ENCODE measurements at regions not wholly inside any gene's neighbourhood (a gene's known extent, or its start where the extent isn't known, plus 50 kb on each side); places are given as distances from the start of the nearest gene placed in this dataset.

- intact Hi-C loops (cut with DNase I; ENCODE audit: low total_unique reads) = no loop called here
- Histone ChIP-seq H3K27ac (no peak overlapping the region), H3K9me3 (no peaks in the 10 kb centered on the region), H3K27me3 (no peaks in the 10 kb centered on the region), H3K4me1 (no peaks in the 10 kb centered on the region), H3K36me3 (no peaks in the 10 kb centered on the region), H3K4me3 (no peak overlapping the region)
- TF ChIP-seq EP300 (IDR thresholded peaks at IDR 0.05; ENCODE audit: low read depth) (no peak), POLR2A (IDR thresholded peaks at IDR 0.05) (no peak), POLR2AphosphoS5 (IDR thresholded peaks at IDR 0.05) (no peak), CTCF (IDR thresholded peaks at IDR 0.05) (no peak)
- in situ Hi-C loops (cut with MboI; ENCODE audit: low pct_ligation_motif_present in 1 of 4, low pct_unique_long_range_greater_than_20kb in 1 of 4, low sequenced_read_pairs in 3 of 4) = no loop called here
- WGBS, 2 donors (ENCODE audit: low coverage in 1 of 2) = 81 to 90% methylated on average over 5 to 6 of the region's 6 CpGs
- no peak for DNase-seq
These were observed 528.5 kb downstream of the ADGRL2 start for GRCh38 chr1:82329226-82329625.

DNA sequence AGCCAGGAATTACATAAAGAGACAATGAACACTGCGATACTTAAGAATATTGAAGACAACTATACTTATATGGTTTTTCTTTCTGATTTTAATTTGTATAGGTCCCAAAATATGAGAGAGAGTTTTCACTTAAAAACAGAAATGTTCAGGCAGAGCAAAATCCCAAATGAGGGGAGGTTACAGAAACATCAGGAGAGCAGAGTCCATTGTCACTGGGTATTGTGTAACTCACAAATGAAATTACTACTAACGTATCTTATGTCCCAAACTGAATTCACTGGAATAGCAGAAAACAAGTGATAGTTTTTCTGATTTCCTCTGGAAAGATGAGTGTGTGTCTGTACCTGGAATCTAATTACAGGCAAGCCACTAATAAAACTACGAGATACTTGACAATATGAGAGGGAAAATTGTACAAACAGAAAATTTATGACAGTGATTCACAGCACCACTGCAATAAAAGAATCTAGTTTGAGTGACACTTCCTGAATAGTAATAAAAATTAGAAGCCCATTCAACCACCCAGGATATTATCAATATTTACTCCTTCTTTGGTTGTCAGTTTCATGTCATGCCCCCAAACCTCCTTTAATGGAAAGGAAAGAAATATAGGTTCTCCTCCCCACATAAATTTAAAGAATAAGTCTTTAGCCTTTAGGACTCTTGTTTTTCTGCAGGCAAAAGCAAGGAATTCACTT is 522.6 kb downstream of the ADGRL2 start:
- in situ Hi-C loops (cut with MboI; ENCODE audit: low pct_ligation_motif_present in 1 of 4, low pct_unique_long_range_greater_than_20kb in 1 of 4, low sequenced_read_pairs in 3 of 4) = no loop called here
- H3K4me1 ChIP-seq = no peaks in the 10 kb centered on the region
- TF ChIP-seq EP300 (IDR thresholded peaks at IDR 0.05; ENCODE audit: low read depth) (no peak), CTCF (IDR thresholded peaks at IDR 0.05) (no peak), POLR2A (IDR thresholded peaks at IDR 0.05) (no peak), POLR2AphosphoS5 (IDR thresholded peaks at IDR 0.05) (no peak)
- DNase-seq = no peak
- no peak overlapping the region for H3K27ac ChIP-seq
- intact Hi-C loops (cut with DNase I; ENCODE audit: low total_unique reads) = no loop called here
- no peaks in the 10 kb centered on the region for H3K36me3 ChIP-seq
- H3K9me3 ChIP-seq = no peaks in the 10 kb centered on the region
- H3K4me3 ChIP-seq = no peak overlapping the region
- no peaks in the 10 kb centered on the region for H3K27me3 ChIP-seq
- WGBS, 2 donors (ENCODE audit: low coverage in 1 of 2) = 57 to 60% methylated on average over 3 of the region's 3 CpGs

- H3K27me3 ChIP-seq = no peaks in the 10 kb centered on the region
- in situ Hi-C loops (cut with MboI; ENCODE audit: low pct_ligation_motif_present in 1 of 4, low pct_unique_long_range_greater_than_20kb in 1 of 4, low sequenced_read_pairs in 3 of 4) = no loop called here
- TF ChIP-seq POLR2AphosphoS5 (IDR thresholded peaks at IDR 0.05) (no peak), POLR2A (IDR thresholded peaks at IDR 0.05) (no peak), CTCF (IDR thresholded peaks at IDR 0.05) (no peak), EP300 (IDR thresholded peaks at IDR 0.05; ENCODE audit: low read depth) (no peak)
- H3K4me1 ChIP-seq = no peaks in the 10 kb centered on the region
- no peak overlapping the region for H3K27ac ChIP-seq
- DNase-seq = no peak
- intact Hi-C loops (cut with DNase I; ENCODE audit: low total_unique reads) = no loop called here
- H3K36me3 ChIP-seq = no peaks in the 10 kb centered on the region
- no peak overlapping the region for H3K4me3 ChIP-seq
- no peaks in the 10 kb centered on the region for H3K9me3 ChIP-seq
- WGBS, 2 donors (ENCODE audit: low coverage in 1 of 2) = 71 to 80% methylated on average over 1 of the region's 1 CpG
These were observed 521.1 kb downstream of the ADGRL2 start for GRCh38 chr1:82321794-82322193.

DNA sequence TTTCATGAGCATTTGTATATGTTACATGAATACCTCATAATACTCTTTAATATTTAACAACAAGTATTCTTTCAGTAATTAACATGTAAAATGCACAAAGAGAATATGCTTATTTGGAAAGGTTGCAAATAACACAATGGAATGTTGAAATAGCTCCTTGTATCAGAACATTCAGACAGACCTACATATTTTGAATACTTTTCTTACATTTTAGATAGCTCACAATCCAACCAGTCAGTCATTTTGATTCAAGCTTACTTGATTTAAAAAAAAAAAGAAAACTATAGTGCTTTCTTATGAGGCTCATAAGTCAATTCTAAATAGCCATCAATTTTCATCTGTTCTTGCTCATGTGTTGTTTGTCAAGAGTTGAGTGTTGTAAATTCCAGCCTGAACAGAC is 518.8 kb downstream of the ADGRL2 start:
- DNase-seq = no peak
- H3K36me3 ChIP-seq = no peaks in the 10 kb centered on the region
- no peak overlapping the region for H3K4me3 ChIP-seq
- H3K4me1 ChIP-seq = no peaks in the 10 kb centered on the region
- in situ Hi-C loops (cut with MboI; ENCODE audit: low pct_ligation_motif_present in 1 of 4, low pct_unique_long_range_greater_than_20kb in 1 of 4, low sequenced_read_pairs in 3 of 4) (no loop called here), intact Hi-C loops (cut with DNase I; ENCODE audit: low total_unique reads) (no loop called here)
- no peaks in the 10 kb centered on the region for H3K9me3 ChIP-seq
- no peak for TF ChIP-seq POLR2A (IDR thresholded peaks at IDR 0.05)
- TF ChIP-seq POLR2AphosphoS5 (IDR thresholded peaks at IDR 0.05) = no peak
- H3K27ac ChIP-seq = no peak overlapping the region
- no peaks in the 10 kb centered on the region for H3K27me3 ChIP-seq

DNA sequence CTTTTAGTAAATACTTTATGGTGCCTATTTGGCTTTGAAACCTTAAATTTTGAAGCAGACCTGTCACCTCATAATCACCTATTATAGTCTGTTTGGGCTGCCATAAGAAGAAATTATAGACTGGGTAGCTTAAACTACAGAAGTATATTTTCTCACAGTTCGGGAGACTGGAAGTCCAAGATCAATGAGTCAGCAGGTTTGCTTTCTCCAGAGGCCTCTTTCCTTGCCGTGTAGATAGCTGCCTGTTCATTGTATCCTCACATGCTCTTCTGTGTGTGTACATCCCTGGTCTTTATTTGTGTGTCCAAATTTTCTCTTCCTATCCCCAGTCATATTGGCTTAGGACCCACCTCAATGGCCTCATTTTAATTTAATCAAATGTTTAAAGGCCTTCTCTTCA is 518.2 kb downstream of the ADGRL2 start:
- in situ Hi-C loops (cut with MboI; ENCODE audit: low pct_ligation_motif_present in 1 of 4, low pct_unique_long_range_greater_than_20kb in 1 of 4, low sequenced_read_pairs in 3 of 4) = no loop called here
- 79 to 87% methylated on average over 2 of the region's 2 CpGs for WGBS, 2 donors (ENCODE audit: low coverage in 1 of 2)
- Histone ChIP-seq H3K27me3 (no peaks in the 10 kb centered on the region), H3K36me3 (no peaks in the 10 kb centered on the region), H3K4me3 (no peak overlapping the region), H3K9me3 (no peaks in the 10 kb centered on the region), H3K4me1 (no peaks in the 10 kb centered on the region), H3K27ac (no peak overlapping the region)
- TF ChIP-seq CTCF (IDR thresholded peaks at IDR 0.05) (no peak), POLR2A (IDR thresholded peaks at IDR 0.05) (no peak), EP300 (IDR thresholded peaks at IDR 0.05; ENCODE audit: low read depth) (no peak), POLR2AphosphoS5 (IDR thresholded peaks at IDR 0.05) (no peak)
- intact Hi-C loops (cut with DNase I; ENCODE audit: low total_unique reads) = no loop called here
- DNase-seq = no peak
